ENCODE measurements at regions not wholly inside any gene's neighbourhood (a gene's known extent, or its start where the extent isn't known, plus 50 kb on each side); places are given as distances from the start of the nearest gene placed in this dataset.

- no peak overlapping the region for H3K4me3 Mint-ChIP-seq
- Histone ChIP-seq H4K20me1 (ENCODE audit: control insufficient read depth, insufficient read depth, low read length, poor library complexity, severe bottlenecking) (no peaks in the 10 kb centered on the region), H3K9me3 (ENCODE audit: control extremely low read depth in 1 of 3, control insufficient read depth in 2 of 3, insufficient read depth in 1 of 3, low read length in 2 of 3) (no peaks in the 10 kb centered on the region), H3K4me1 (ENCODE audit: control insufficient read depth in 2 of 2, insufficient read depth in 2 of 2, low read length in 2 of 2) (no peaks in the 10 kb centered on the region), H3K36me3 (replicated peaks in 1 of 2; ENCODE audit: control extremely low read depth in 1 of 2, control insufficient read depth in 1 of 2, extremely low read depth in 1 of 2, insufficient read depth in 2 of 2, low read length in 1 of 2) (no peaks in the 10 kb centered on the region), H3K4me3 (ENCODE audit: control extremely low read depth in 1 of 5, extremely low read depth in 1 of 5, insufficient read depth in 1 of 5, low read depth in 2 of 5, low read length in 4 of 5) (no peak overlapping the region), H2AFZ (ENCODE audit: insufficient read depth, low read depth, low read length, poor library complexity, severe bottlenecking) (no peak overlapping the region), H3K79me2 (ENCODE audit: control insufficient read depth, insufficient read depth, low read length) (no peaks in the 10 kb centered on the region), H3K27me3 (replicated peaks in 1 of 4; ENCODE audit: control extremely low read depth in 1 of 4, control insufficient read depth in 3 of 4, insufficient read depth in 4 of 4, low read length in 3 of 4) (no peaks in the 10 kb centered on the region), H3K27ac (ENCODE audit: low read length in 2 of 2) (no peak overlapping the region), H3K9ac (ENCODE audit: low read length) (no peak overlapping the region), H3K4me2 (replicated peaks; ENCODE audit: low read depth, low read length, poor library complexity, severe bottlenecking) (no peak overlapping the region)
- DNase-seq (no peak), ATAC-seq (ENCODE audit: low read depth) (no peak)
- no peaks in the 10 kb centered on the region for H3K27me3 Mint-ChIP-seq
- no CpG with 5 or more reads among the region's 1 CpG for WGBS (ENCODE audit: insufficient coverage)
- no peak for TF ChIP-seq CTCF (IDR thresholded peaks at IDR 0.05)
- no peak for TF ChIP-seq EZH2 (IDR thresholded peaks at IDR 0.05; ENCODE audit: borderline replicate concordance, insufficient read depth, low read depth, low read length, poor library complexity, severe bottlenecking)
- no peaks in the 10 kb centered on the region for H3K9me3 Mint-ChIP-seq (ENCODE audit: insufficient read depth)
- H3K4me1 Mint-ChIP-seq = no peaks in the 10 kb centered on the region
- intact Hi-C loops (cut with micrococcal nuclease) = no loop called here
- H3K27ac Mint-ChIP-seq = no peak overlapping the region
- CTCF ChIA-PET = no interaction called here
- POLR2A ChIA-PET = no interaction called here
Observed at GRCh38 chr2:155517362-155517761, 815.2 kb downstream of the NR4A2 start.

GRCh38 chr2:155513248-155513647 lies 814.8 kb downstream of the KCNJ3 start:
- Histone ChIP-seq H4K20me1 (ENCODE audit: control insufficient read depth, insufficient read depth, low read length, poor library complexity, severe bottlenecking) (no peaks in the 10 kb centered on the region), H3K79me2 (ENCODE audit: control insufficient read depth, insufficient read depth, low read length) (no peaks in the 10 kb centered on the region), H3K36me3 (replicated peaks in 1 of 2; ENCODE audit: control extremely low read depth in 1 of 2, control insufficient read depth in 1 of 2, extremely low read depth in 1 of 2, insufficient read depth in 2 of 2, low read length in 1 of 2) (no peaks in the 10 kb centered on the region), H3K27me3 (replicated peaks in 1 of 4; ENCODE audit: control extremely low read depth in 1 of 4, control insufficient read depth in 3 of 4, insufficient read depth in 4 of 4, low read length in 3 of 4) (no peaks in the 10 kb centered on the region), H3K4me2 (replicated peaks; ENCODE audit: low read depth, low read length, poor library complexity, severe bottlenecking) (no peak overlapping the region), H3K9ac (ENCODE audit: low read length) (no peak overlapping the region), H2AFZ (ENCODE audit: insufficient read depth, low read depth, low read length, poor library complexity, severe bottlenecking) (no peak overlapping the region), H3K9me3 (ENCODE audit: control extremely low read depth in 1 of 3, control insufficient read depth in 2 of 3, insufficient read depth in 1 of 3, low read length in 2 of 3) (no peaks in the 10 kb centered on the region), H3K4me1 (ENCODE audit: control insufficient read depth in 2 of 2, insufficient read depth in 2 of 2, low read length in 2 of 2) (no peaks in the 10 kb centered on the region), H3K27ac (ENCODE audit: low read length in 2 of 2) (no peak overlapping the region), H3K4me3 (ENCODE audit: control extremely low read depth in 1 of 5, extremely low read depth in 1 of 5, insufficient read depth in 1 of 5, low read depth in 2 of 5, low read length in 4 of 5) (no peak overlapping the region)
- Mint-ChIP-seq H3K4me1 (no peaks in the 10 kb centered on the region), H3K9me3 (ENCODE audit: insufficient read depth) (no peaks in the 10 kb centered on the region), H3K27ac (no peak overlapping the region), H3K27me3 (no peaks in the 10 kb centered on the region), H3K4me3 (no peak overlapping the region)
- intact Hi-C loops (cut with micrococcal nuclease) = no loop called here
- no peak for DNase-seq
- CTCF ChIA-PET = no interaction called here
- POLR2A ChIA-PET = no interaction called here
- no peak for TF ChIP-seq EZH2 (IDR thresholded peaks at IDR 0.05; ENCODE audit: borderline replicate concordance, insufficient read depth, low read depth, low read length, poor library complexity, severe bottlenecking)
- TF ChIP-seq CTCF (IDR thresholded peaks at IDR 0.05) = peak; percentile 20
- ATAC-seq (ENCODE audit: low read depth) = no peak
- no CpG with 5 or more reads among the region's 1 CpG for WGBS (ENCODE audit: insufficient coverage)

All from B cell (primary cell).